H1 (cell line): ENCODE measurements at regions not wholly inside any gene's neighbourhood (a gene's known extent, or its start where the extent isn't known, plus 50 kb on each side); places are given as distances from the start of the nearest gene placed in this dataset.
A peak's percentile ranks its signal among the peaks of the same experiment; 100 is the strongest.

Experiments
- CTCF ChIA-PET: fragments of 300-600 bp; sonication (Branson Sonifier 250); formaldehyde crosslinking; loops from one replicate; lab custom pipeline; 2021; ENCODE audit not compliant: partially characterized antibody; lab: Charles Lee
- POLR2A ChIA-PET: fragments of 300-600 bp; sonication (Branson Sonifier 250); formaldehyde crosslinking; loops from one replicate; lab custom pipeline; 2021; ENCODE audit warnings: inconsistent platforms; ENCODE audit not compliant: partially characterized antibody; lab: Charles Lee
- DNase-seq, 2 experiments: peaks; one replicate each; pipeline versions ENCODE4 v3.0.0 to v3.0.0-alpha.2; 2010 to 2022; ENCODE audit warnings: low spot score in 2 of 2, low read depth in 1 of 2, mixed read lengths in 1 of 2
- FAIRE-seq: peaks from 2 replicates; lab custom pipeline; 2011; peaks lifted over from hg19 to GRCh38; lab: Jason Lieb, UNC
- H2AFZ ChIP-seq: 2 replicates; pipeline ENCODE4 v1.8.1; 2012; ENCODE audit warnings: low read length, inconsistent platforms
- H2AK5ac ChIP-seq: 2 replicates; pipeline ENCODE4 v1.6.1; 2013; ENCODE audit warnings: low read depth, low read length
- H2BK120ac ChIP-seq: replicated peaks from 2 replicates; pipeline ENCODE3; 2013; ENCODE audit warnings: low read depth, low read length, inconsistent platforms
- H2BK12ac ChIP-seq: 2 replicates; pipeline ENCODE4 v1.6.1; 2013; ENCODE audit warnings: low read depth, low read length
- H2BK15ac ChIP-seq: 2 replicates; pipeline ENCODE4 v1.6.1; 2013; ENCODE audit warnings: low read length
- H2BK20ac ChIP-seq: 2 replicates; pipeline ENCODE4 v1.6.1; 2013; ENCODE audit warnings: low read length
- H2BK5ac ChIP-seq: 2 replicates; pipeline ENCODE4 v1.6.1; 2013; ENCODE audit warnings: low read depth, low read length
- H3K14ac ChIP-seq: 2 replicates; pipeline ENCODE4 v1.6.1; 2013; ENCODE audit warnings: inconsistent platforms; ENCODE audit not compliant: insufficient read length
- H3K18ac ChIP-seq: 2 replicates; pipeline ENCODE4 v1.6.1; 2013; ENCODE audit warnings: low read length; ENCODE audit errors: extremely low read depth
- H3K23ac ChIP-seq: 2 replicates; pipeline ENCODE4 v1.6.1; 2013; ENCODE audit warnings: inconsistent platforms; ENCODE audit not compliant: insufficient read length
- H3K23me2 ChIP-seq: 2 replicates; pipeline ENCODE4 v1.6.1; 2013; ENCODE audit warnings: low read depth, low read length
- H3K27ac ChIP-seq: 2 replicates; pipeline ENCODE4 v1.6.1; 2011; ENCODE audit warnings: low read depth, low read length, inconsistent platforms
- H3K27me3 ChIP-seq, 4 experiments: replicated peaks in 1 of 4; 1 replicate in 1 of 4; 2 replicates in 3 of 4; pipeline versions ENCODE4 v1.6.1 to v1.8.1; 2011 to 2013; ENCODE audit warnings: low read length in 3 of 4, mild to moderate bottlenecking in 3 of 4, inconsistent platforms in 2 of 4, mixed read lengths in 2 of 4, moderate library complexity in 1 of 4; ENCODE audit not compliant: control insufficient read depth in 3 of 4, insufficient read depth in 3 of 4; ENCODE audit errors: extremely low read depth in 1 of 4
- H3K36me3 ChIP-seq, 4 experiments: 2 replicates each; pipeline versions ENCODE4 v1.6.1 to v1.8.1; 2011 to 2013; ENCODE audit warnings: mild to moderate bottlenecking in 4 of 4, low read length in 3 of 4, moderate library complexity in 2 of 4, control low read depth in 1 of 4, inconsistent platforms in 1 of 4; ENCODE audit not compliant: insufficient read depth in 4 of 4, control insufficient read depth in 2 of 4
- H3K4ac ChIP-seq: replicated peaks from 2 replicates; pipeline ENCODE3; 2013; ENCODE audit warnings: low read length, low read depth, mixed read lengths, inconsistent platforms; ENCODE audit not compliant: insufficient read length
- H3K4me1 ChIP-seq, 4 experiments: replicated peaks in 1 of 4; 1 replicate in 1 of 4; 2 replicates in 3 of 4; pipeline versions ENCODE4 v1.6.1 to v1.8.1; 2011 to 2013; ENCODE audit warnings: low read length in 3 of 4, inconsistent platforms in 2 of 4, mixed read lengths in 1 of 4; ENCODE audit not compliant: insufficient read depth in 4 of 4, control insufficient read depth in 3 of 4
- H3K4me2 ChIP-seq, 2 experiments: 2 replicates each; pipeline versions ENCODE4 v1.6.1 to v1.8.1; 2011 to 2013; ENCODE audit warnings: low read depth in 2 of 2, low read length in 2 of 2, control low read depth in 1 of 2, inconsistent platforms in 1 of 2, mild to moderate bottlenecking in 1 of 2; ENCODE audit not compliant: insufficient read depth in 1 of 2
- H3K4me3 ChIP-seq, 4 experiments: fragments of 200-600, 300-600 bp in 1 of 4; sonication (generic), shearing (Covaris generic), sonication (Bioruptor Twin) in 1 of 4; 2 replicates each; pipeline versions ENCODE4 v1.5.1 to v1.8.1; 2011 to 2016; ENCODE audit warnings: low read length in 4 of 4, low read depth in 3 of 4, control low read depth in 2 of 4, inconsistent platforms in 2 of 4, mild to moderate bottlenecking in 2 of 4, mixed read lengths in 1 of 4, moderate library complexity in 1 of 4; ENCODE audit not compliant: insufficient read depth in 2 of 4; ENCODE audit errors: extremely low read depth in 1 of 4
- H3K56ac ChIP-seq: replicated peaks from 2 replicates; pipeline ENCODE3; 2013; ENCODE audit warnings: low read depth, mild to moderate bottlenecking, mixed read lengths, low read length, inconsistent platforms; ENCODE audit not compliant: insufficient read length
- H3K79me1 ChIP-seq: 2 replicates; pipeline ENCODE4 v1.6.1; 2013; ENCODE audit warnings: low read depth, low read length, control low read depth
- H3K79me2 ChIP-seq, 2 experiments: 2 replicates each; pipeline versions ENCODE4 v1.6.1 to v1.8.1; 2012 to 2013; ENCODE audit warnings: low read length in 2 of 2, mild to moderate bottlenecking in 2 of 2, inconsistent platforms in 1 of 2; ENCODE audit not compliant: insufficient read depth in 2 of 2, control insufficient read depth in 1 of 2
- H3K9ac ChIP-seq, 4 experiments: replicated peaks in 1 of 4; 1 replicate in 1 of 4; 2 replicates in 3 of 4; pipeline versions ENCODE4 v1.6.1 to v1.8.1; 2011 to 2013; ENCODE audit warnings: low read depth in 3 of 4, low read length in 3 of 4, control low read depth in 2 of 4, mild to moderate bottlenecking in 2 of 4, moderate library complexity in 2 of 4, inconsistent platforms in 1 of 4; ENCODE audit errors: extremely low read depth in 1 of 4
- H3K9me3 ChIP-seq, 2 experiments: 2 replicates each; pipeline versions ENCODE4 v1.6.1 to v1.8.1; 2012 to 2013; ENCODE audit warnings: mild to moderate bottlenecking in 2 of 2, moderate library complexity in 2 of 2, control low read depth in 1 of 2, inconsistent platforms in 1 of 2, low read depth in 1 of 2, low read length in 1 of 2, mixed read lengths in 1 of 2; ENCODE audit not compliant: insufficient read depth in 2 of 2
- H4K20me1 ChIP-seq, 2 experiments: replicated peaks in 1 of 2; 2 replicates each; pipeline versions ENCODE3 to v1.8.1; 2011 to 2013; ENCODE audit warnings: inconsistent platforms in 2 of 2, low read length in 2 of 2, mild to moderate bottlenecking in 1 of 2; ENCODE audit not compliant: insufficient read depth in 2 of 2, control insufficient read depth in 1 of 2
- H4K5ac ChIP-seq: 2 replicates; pipeline ENCODE4 v1.6.1; 2013; ENCODE audit warnings: low read length, low read depth, mixed read lengths, inconsistent platforms; ENCODE audit not compliant: insufficient read length
- H4K8ac ChIP-seq: 2 replicates; pipeline ENCODE4 v1.8.0; 2013; ENCODE audit warnings: mild to moderate bottlenecking, moderate library complexity, low read length, inconsistent platforms; ENCODE audit not compliant: insufficient read depth; ENCODE audit errors: extremely low read depth
- H4K91ac ChIP-seq: replicated peaks from 2 replicates; pipeline ENCODE3; 2013; ENCODE audit warnings: low read length, mixed read lengths, inconsistent platforms; ENCODE audit not compliant: insufficient read length
- ATF2 ChIP-seq: IDR thresholded peaks from 2 replicates; pipeline ENCODE4 v1.6.1; 2012; ENCODE audit warnings: low read length, inconsistent platforms
- JUND ChIP-seq: IDR thresholded peaks from 2 replicates; pipeline ENCODE4 v1.6.1; 2011; ENCODE audit warnings: mild to moderate bottlenecking, improper control_type of control experiment, low read length
- MAFK ChIP-seq: IDR thresholded peaks from 2 replicates; pipeline ENCODE4 v1.6.1; 2012; ENCODE audit warnings: low read depth, mild to moderate bottlenecking, improper control_type of control experiment, low read length
- RAD21 ChIP-seq, 2 experiments: IDR thresholded peaks in 1 of 2; conservative IDR thresholded peaks in 1 of 2; 2 replicates each; pipeline ENCODE4 v1.6.1; 2011; ENCODE audit warnings: low read depth in 2 of 2, low read length in 2 of 2, improper control_type of control experiment in 1 of 2, inconsistent platforms in 1 of 2, mild to moderate bottlenecking in 1 of 2, moderate library complexity in 1 of 2
- RFX5 ChIP-seq: IDR thresholded peaks from 2 replicates; pipeline ENCODE4 v1.6.1; 2011; ENCODE audit warnings: low read depth, low read length, improper control_type of control experiment, borderline replicate concordance
- SIRT6 ChIP-seq: IDR thresholded peaks from one replicate; pipeline ENCODE4 v1.7.1; 2012; ENCODE audit warnings: low read length, inconsistent platforms
- TCF12 ChIP-seq: IDR thresholded peaks from 2 replicates; pipeline ENCODE4 v1.6.1; 2011; ENCODE audit warnings: low read depth, mild to moderate bottlenecking, low read length
- TEAD4 ChIP-seq: IDR thresholded peaks from 2 replicates; pipeline ENCODE4 v1.6.1; 2012; ENCODE audit warnings: low read depth, low read length, inconsistent platforms, mixed read lengths
- USF2 ChIP-seq: IDR thresholded peaks from 2 replicates; pipeline ENCODE4 v1.6.1; 2011; ENCODE audit warnings: low read length, improper control_type of control experiment
- YY1 ChIP-seq: IDR thresholded peaks from 2 replicates; pipeline ENCODE4 v1.6.1; 2011; ENCODE audit warnings: low read depth, mild to moderate bottlenecking, low read length
- WGBS, 2 experiments: shearing (Covaris generic) in 1 of 2; methylation state at CpG; one replicate each; pipeline versions ENCODE4 v1.1.6 to v1.1.7; 2013 to 2015; ENCODE audit warnings: low lambda C conversion rate in 2 of 2, mixed read lengths in 2 of 2, inconsistent platforms in 1 of 2, low coverage in 1 of 2, missing lambda C conversion rate in 1 of 2; ENCODE audit not compliant: insufficient replicate concordance in 2 of 2, insufficient coverage in 1 of 2, insufficient read length in 1 of 2; ENCODE audit errors: extremely low coverage in 1 of 2, missing lambda C conversion rate in 1 of 2; 5-methylcytosine and 5-hydroxymethylcytosine counted together

- 61% methylated on average over 2 of the region's 2 CpGs; no CpG with 5 or more reads in 1 of the 2 experiments for WGBS, 2 experiments
- Histone ChIP-seq H3K9me3 (no peaks in the 10 kb centered on the region), H3K18ac (no peak overlapping the region), H3K14ac (no peak overlapping the region), H2AK5ac (no peak overlapping the region), H4K91ac (no peak overlapping the region), H3K23me2 (no peaks in the 10 kb centered on the region), H2AFZ (peak overlapping the region; percentile 97; the same call in 1 of the 2 replicates), H3K4me2 (peak overlapping the region in 1 of 2 experiments; percentile 62; a peak in 1 of 4 replicates), H4K20me1 (no peaks in the 10 kb centered on the region), H3K36me3 (no peaks in the 10 kb centered on the region), H3K4me1 (no peaks in the 10 kb centered on the region; a peak in 1 of 7 replicates), H3K27me3 (no peaks in the 10 kb centered on the region), H3K56ac (peak overlapping the region; percentile 53), H3K23ac (no peak overlapping the region), H4K8ac (no peak overlapping the region), H4K5ac (no peak overlapping the region), H3K27ac (no peak overlapping the region), H2BK12ac (no peak overlapping the region; the same call in 1 of the 2 replicates), H3K4ac (no peak overlapping the region), H2BK15ac (no peak overlapping the region), H2BK120ac (no peak overlapping the region), H2BK5ac (no peak overlapping the region), H2BK20ac (no peak overlapping the region), H3K79me2 (no peaks in the 10 kb centered on the region), H3K9ac (no peak overlapping the region), H3K4me3 (no peak overlapping the region), H3K79me1 (no peaks in the 10 kb centered on the region)
- ChIA-PET CTCF (interaction anchor here (0.8 to 4.1 kb wide), 9 partner anchors 8 to 377 kb away, joined by 3 to 23 read pairs (median 6); no protein-coding TSS in a partner anchor), POLR2A (interaction anchor here (0.5 to 1.9 kb wide), 6 partner anchors 11 to 875 kb away, joined by 3 to 7 read pairs (median 4); no protein-coding TSS in a partner anchor)
- DNase-seq, result no peak
- no peak for FAIRE-seq
- no peak for TF ChIP-seq TCF12
- TF ChIP-seq RAD21 (IDR thresholded peaks at IDR 0.05 in 1 of 2, conservative IDR thresholded peaks at IDR 0.05 in 1 of 2; ENCODE audit: low read depth in 2 of 2, low read length in 2 of 2), result no peak
- TF ChIP-seq USF2, result no peak
- no peak for TF ChIP-seq SIRT6
- TF ChIP-seq RFX5, result no peak
- no peak for TF ChIP-seq ATF2
- TF ChIP-seq TEAD4, result no peak
- no peak for TF ChIP-seq YY1
- TF ChIP-seq MAFK, result no peak
- no peak for TF ChIP-seq JUND
These were observed 51.3 kb upstream of the SLC30A5 start for GRCh38 chr5:69042500-69042899.
